ENCODE measurements at regions not wholly inside any gene's neighbourhood (a gene's known extent, or its start where the extent isn't known, plus 50 kb on each side); places are given as distances from the start of the nearest gene placed in this dataset.

DNA sequence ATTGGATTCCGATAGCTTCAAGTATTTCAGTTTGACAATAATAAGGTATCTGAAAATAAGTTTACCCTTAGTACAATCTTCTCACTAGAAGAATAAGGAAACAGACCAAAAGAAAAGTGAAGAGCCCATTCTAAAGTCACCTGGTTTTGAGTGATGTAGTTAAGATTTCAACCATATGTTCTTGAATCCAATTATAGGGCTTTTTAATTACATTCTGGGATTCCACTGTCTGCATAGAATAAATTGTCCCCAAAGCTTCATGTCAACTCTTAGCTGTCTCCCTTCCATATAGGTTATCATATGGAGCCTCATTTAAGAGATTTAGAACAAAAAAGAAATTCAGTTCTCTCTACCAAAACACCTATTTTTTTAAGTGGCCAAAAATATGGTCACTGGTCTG lies 1158.8 kb downstream of the IGSF11 start:
- H3K36me3 Mint-ChIP-seq (ENCODE audit: low read depth) = no peaks in the 10 kb centered on the region
- no peaks in the 10 kb centered on the region; the same call in 1 of the 2 replicates for H3K27me3 Mint-ChIP-seq (ENCODE audit: insufficient read depth)
- TF ChIP-seq, protein P1, sequence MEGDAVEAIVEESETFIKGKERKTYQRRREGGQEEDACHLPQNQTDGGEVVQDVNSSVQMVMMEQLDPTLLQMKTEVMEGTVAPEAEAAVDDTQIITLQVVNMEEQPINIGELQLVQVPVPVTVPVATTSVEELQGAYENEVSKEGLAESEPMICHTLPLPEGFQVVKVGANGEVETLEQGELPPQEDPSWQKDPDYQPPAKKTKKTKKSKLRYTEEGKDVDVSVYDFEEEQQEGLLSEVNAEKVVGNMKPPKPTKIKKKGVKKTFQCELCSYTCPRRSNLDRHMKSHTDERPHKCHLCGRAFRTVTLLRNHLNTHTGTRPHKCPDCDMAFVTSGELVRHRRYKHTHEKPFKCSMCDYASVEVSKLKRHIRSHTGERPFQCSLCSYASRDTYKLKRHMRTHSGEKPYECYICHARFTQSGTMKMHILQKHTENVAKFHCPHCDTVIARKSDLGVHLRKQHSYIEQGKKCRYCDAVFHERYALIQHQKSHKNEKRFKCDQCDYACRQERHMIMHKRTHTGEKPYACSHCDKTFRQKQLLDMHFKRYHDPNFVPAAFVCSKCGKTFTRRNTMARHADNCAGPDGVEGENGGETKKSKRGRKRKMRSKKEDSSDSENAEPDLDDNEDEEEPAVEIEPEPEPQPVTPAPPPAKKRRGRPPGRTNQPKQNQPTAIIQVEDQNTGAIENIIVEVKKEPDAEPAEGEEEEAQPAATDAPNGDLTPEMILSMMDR (IDR thresholded peaks at IDR 0.05) = no peak
- no peak for DNase-seq
- H3K9me3 Mint-ChIP-seq = peaks cover 28% of the 10 kb centered on the region
- no peak overlapping the region for H3K27ac Mint-ChIP-seq
- H3K4me1 Mint-ChIP-seq (ENCODE audit: low read depth) = no peaks in the 10 kb centered on the region
- H3K4me3 Mint-ChIP-seq = no peak overlapping the region

DNA sequence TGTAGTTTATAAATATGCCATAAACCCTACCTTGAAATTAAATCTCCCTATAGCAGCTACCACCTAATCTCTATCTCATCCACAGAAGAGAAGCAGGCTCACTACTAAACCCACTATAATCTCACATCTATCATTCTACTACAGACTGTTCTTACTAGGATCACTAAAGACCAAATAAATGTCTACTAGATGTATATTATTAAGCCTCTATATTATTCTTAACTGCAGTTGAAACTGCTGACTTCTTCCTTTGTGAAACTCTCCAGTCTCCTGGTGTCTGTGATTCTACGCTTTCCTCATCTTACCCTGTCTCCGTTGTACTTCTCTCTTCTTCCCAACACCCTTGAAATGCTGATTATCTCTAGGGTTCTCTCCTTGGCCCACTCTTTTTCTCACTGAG lies 1154.0 kb downstream of the IGSF11 start:
- H3K4me1 Mint-ChIP-seq (ENCODE audit: low read depth) = no peaks in the 10 kb centered on the region
- no peak overlapping the region for H3K4me3 Mint-ChIP-seq
- DNase-seq = no peak
- TF ChIP-seq, protein P1 (IDR thresholded peaks at IDR 0.05) = no peak
- no peak overlapping the region for H3K27ac Mint-ChIP-seq
- H3K27me3 Mint-ChIP-seq (ENCODE audit: insufficient read depth) = no peaks in the 10 kb centered on the region
- H3K36me3 Mint-ChIP-seq (ENCODE audit: low read depth) = no peaks in the 10 kb centered on the region; the same call in 1 of the 2 replicates
- H3K9me3 Mint-ChIP-seq = peaks cover 22% of the 10 kb centered on the region

DNA sequence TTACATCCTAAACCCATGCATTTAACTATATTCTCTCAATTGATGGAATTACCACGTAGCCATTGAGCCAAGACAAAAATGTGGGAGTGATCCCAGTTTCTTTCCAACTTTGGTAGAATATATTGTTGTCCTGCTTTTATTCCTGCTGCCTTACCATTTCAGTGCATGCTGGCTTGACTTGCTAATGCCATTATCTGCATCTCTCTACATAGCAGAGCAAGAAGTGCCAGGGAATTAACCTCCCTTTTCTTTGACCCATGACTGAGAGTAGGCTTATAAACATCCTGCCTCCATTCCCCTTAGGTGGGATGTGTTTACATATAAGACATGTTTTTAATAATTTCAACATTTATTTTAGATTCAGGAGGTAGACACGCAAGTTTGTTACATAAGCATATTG lies 1153.4 kb downstream of the IGSF11 start:
- H3K36me3 Mint-ChIP-seq (ENCODE audit: low read depth) = no peaks in the 10 kb centered on the region; the same call in 1 of the 2 replicates
- H3K4me1 Mint-ChIP-seq (ENCODE audit: low read depth) = no peaks in the 10 kb centered on the region
- no peaks in the 10 kb centered on the region for H3K27me3 Mint-ChIP-seq (ENCODE audit: insufficient read depth)
- peaks cover 21% of the 10 kb centered on the region for H3K9me3 Mint-ChIP-seq
- TF ChIP-seq, protein P1 (IDR thresholded peaks at IDR 0.05) = no peak
- no peak overlapping the region for H3K4me3 Mint-ChIP-seq
- no peak for DNase-seq
- no peak overlapping the region for H3K27ac Mint-ChIP-seq

DNA sequence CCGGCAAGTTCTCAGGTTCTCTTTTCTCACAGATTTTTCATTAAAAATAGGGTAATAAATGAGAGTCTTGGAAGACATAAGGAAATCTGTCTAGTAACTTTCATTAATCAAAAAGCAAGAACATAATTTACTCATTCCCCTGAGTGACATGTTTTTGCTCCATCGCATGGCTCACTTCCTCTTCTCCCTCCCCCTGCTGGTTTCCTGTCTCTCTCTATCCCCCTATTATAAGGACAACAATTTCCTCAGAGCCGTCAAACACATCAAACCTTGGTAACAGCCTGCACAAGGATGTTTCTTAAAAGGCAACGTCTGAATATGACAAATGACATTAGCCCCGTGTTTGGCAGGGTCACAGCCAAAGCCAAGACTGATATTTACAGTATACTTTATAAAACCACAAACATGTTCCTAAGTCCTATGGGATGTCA lies 1149.6 kb downstream of the IGSF11 start:
- no peaks in the 10 kb centered on the region for H3K4me1 Mint-ChIP-seq (ENCODE audit: low read depth)
- H3K27ac Mint-ChIP-seq = no peak overlapping the region
- no peak for DNase-seq
- peaks cover 41% of the 10 kb centered on the region for H3K9me3 Mint-ChIP-seq
- TF ChIP-seq, protein P1 (IDR thresholded peaks at IDR 0.05) = no peak
- H3K4me3 Mint-ChIP-seq = no peak overlapping the region
- H3K27me3 Mint-ChIP-seq (ENCODE audit: insufficient read depth) = no peaks in the 10 kb centered on the region
- H3K36me3 Mint-ChIP-seq (ENCODE audit: low read depth) = no peaks in the 10 kb centered on the region; the same call in 1 of the 2 replicates

DNA sequence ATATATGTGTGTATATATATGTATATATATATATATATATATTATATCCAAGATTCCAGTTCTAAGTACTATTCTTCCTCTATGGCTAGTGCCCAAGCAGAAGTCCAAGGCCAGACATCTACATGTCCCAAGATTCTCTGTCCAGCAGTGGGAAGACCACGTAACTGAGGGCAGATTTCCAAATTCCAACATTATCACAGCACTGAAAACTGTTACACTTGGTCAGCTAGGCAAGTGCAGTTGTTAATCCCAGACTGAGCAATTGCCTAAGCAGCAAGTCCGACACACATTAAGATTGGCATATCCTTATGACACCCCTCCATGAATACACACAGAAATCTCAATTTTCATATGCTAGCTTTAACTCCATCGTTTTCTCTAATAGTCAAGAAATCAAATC lies 1148.5 kb downstream of the IGSF11 start:
- DNase-seq = no peak
- H3K27me3 Mint-ChIP-seq (ENCODE audit: insufficient read depth) = no peaks in the 10 kb centered on the region
- H3K27ac Mint-ChIP-seq = no peak overlapping the region
- TF ChIP-seq, protein P1 (IDR thresholded peaks at IDR 0.05) = no peak
- no peaks in the 10 kb centered on the region for H3K4me1 Mint-ChIP-seq (ENCODE audit: low read depth)
- H3K9me3 Mint-ChIP-seq = peaks cover 32% of the 10 kb centered on the region
- H3K36me3 Mint-ChIP-seq (ENCODE audit: low read depth) = no peaks in the 10 kb centered on the region; the same call in 1 of the 2 replicates
- no peak overlapping the region for H3K4me3 Mint-ChIP-seq

DNA sequence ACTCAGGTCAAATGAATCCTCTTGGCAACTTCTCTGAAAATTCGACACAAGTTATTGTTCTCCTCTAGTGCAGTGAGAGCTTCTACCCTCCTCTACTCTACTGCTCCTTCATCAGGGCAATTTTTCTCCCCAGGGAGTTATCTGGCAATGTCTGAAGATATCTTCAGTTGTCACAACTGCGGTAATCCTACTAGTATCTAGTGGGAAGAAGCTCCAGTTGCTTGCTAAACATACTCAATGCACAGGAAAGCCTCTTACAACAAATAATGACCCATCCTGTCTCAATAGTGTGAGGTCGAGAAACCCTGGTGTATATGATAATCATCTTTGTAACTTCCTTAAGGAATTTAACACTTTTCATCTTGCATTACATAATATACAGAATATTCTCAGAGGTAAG lies 1147.6 kb downstream of the IGSF11 start:
- no peaks in the 10 kb centered on the region; the same call in 1 of the 2 replicates for H3K36me3 Mint-ChIP-seq (ENCODE audit: low read depth)
- no peaks in the 10 kb centered on the region for H3K27me3 Mint-ChIP-seq (ENCODE audit: insufficient read depth)
- H3K4me1 Mint-ChIP-seq (ENCODE audit: low read depth) = no peaks in the 10 kb centered on the region
- TF ChIP-seq, protein P1 (IDR thresholded peaks at IDR 0.05) = no peak
- no peak for DNase-seq
- no peak overlapping the region for H3K4me3 Mint-ChIP-seq
- no peak overlapping the region for H3K27ac Mint-ChIP-seq
- peaks cover 33% of the 10 kb centered on the region for H3K9me3 Mint-ChIP-seq
